ENCODE measurements at regions not wholly inside any gene's neighbourhood (a gene's known extent, or its start where the extent isn't known, plus 50 kb on each side); places are given as distances from the start of the nearest gene placed in this dataset.

DNA sequence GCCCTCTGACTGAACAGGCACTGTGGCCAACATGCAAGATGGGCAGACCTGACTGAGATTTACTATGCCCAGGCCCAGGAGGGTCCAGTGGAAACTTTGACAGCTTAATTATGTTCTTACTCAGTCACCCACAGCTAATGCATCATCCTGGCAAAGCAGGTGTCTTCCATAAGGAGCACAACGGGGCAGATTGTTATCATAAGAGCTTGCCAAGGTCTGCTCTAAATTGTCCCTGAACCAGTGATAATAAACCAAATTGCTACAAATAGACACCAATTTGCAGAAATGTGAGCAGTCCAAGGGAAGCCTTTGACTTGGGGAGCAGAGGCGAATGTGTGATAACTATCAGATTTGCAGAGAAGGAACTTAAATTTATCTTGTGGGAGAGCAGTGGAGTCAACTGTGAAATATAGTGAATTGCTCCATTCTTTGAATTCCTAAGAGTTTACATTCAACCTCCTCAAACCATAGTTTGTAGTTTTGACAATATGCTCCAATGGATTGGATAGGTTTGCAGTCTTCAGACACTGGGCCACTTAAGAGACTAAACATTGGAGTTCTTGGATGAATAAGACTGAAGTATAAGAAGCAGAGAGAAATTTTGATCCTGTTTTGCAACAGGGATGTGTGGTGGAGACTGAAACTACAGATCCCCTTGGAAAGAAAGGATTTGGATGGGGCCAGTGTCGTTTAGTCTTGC is 494.7 kb downstream of the CCSER2 start:
- TF ChIP-seq, protein P1, sequence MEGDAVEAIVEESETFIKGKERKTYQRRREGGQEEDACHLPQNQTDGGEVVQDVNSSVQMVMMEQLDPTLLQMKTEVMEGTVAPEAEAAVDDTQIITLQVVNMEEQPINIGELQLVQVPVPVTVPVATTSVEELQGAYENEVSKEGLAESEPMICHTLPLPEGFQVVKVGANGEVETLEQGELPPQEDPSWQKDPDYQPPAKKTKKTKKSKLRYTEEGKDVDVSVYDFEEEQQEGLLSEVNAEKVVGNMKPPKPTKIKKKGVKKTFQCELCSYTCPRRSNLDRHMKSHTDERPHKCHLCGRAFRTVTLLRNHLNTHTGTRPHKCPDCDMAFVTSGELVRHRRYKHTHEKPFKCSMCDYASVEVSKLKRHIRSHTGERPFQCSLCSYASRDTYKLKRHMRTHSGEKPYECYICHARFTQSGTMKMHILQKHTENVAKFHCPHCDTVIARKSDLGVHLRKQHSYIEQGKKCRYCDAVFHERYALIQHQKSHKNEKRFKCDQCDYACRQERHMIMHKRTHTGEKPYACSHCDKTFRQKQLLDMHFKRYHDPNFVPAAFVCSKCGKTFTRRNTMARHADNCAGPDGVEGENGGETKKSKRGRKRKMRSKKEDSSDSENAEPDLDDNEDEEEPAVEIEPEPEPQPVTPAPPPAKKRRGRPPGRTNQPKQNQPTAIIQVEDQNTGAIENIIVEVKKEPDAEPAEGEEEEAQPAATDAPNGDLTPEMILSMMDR (IDR thresholded peaks at IDR 0.05): no peak
- TF ChIP-seq POLR2AphosphoS5 (IDR thresholded peaks at IDR 0.05) (no peak), EP300 (IDR thresholded peaks at IDR 0.05) (no peak)

All from gastroesophageal sphincter (tissue), 3 donors.